ENCODE measurements at regions not wholly inside any gene's neighbourhood (a gene's known extent, or its start where the extent isn't known, plus 50 kb on each side); places are given as distances from the start of the nearest gene placed in this dataset.
"Not testable (repeated sequence)": the region's sequence is repeated elsewhere in the genome, so short reads cannot be mapped to it uniquely, and the experiment has no call there.

DNA sequence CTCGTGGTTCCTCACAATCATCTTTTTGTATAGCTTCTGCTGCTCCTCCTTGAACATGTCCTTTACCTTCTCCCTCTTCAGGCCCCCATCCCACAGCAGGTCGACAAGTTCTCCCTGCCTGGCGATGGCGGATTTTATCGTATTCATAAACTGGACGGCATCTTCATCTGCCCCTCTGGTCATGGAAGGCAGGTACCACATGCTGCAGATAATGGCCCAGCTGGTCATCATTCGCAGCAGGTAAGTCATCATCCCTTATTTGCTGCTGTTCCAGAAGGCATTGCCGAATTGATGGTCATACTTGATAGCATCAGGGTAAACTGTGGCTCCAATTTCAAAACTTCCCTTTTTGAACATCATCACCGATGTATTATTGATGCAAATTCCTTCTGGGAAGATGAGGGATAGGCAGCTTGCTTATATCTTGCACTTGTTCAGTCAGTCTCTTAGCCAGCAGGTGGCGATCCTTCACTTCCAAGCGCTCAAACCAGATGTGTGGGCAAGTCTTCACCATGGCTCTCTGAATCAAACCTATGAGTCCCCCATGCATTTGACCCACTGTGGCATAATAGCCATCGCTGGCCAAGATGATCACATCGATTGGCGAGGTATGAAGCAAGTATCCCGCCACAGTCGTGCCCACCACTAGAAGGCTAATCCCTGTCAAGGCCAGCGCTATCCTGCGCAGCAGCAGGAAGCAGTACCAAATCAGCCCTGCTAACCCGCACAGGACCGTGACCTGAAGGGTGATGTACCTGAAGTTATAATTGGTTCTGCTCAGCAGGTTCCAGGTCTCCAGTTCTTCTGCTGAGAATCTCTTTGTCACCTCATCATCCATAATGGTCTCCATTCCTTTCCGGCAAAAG lies 381.5 kb upstream of the STXBP6 start:
- no peak for DNase-seq

DNA sequence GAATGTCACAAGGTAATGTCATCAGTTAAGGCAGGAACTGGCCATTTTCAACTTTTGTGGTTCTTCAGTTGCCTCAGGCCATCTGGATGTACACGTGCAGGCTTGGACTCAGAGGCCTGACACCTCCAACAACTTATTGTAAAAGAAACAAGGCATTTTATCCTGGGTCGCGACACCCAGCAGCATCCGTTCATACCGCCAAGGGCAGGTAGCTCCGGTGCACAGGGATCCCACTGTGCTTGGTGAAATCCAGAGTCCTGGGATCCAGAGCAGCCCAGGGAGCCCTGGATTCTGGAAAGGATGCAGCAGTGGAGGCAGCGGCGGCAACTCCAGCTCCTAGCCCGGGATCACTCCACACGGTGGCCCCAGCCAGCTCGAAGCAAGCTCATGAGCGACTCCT lies 380.9 kb upstream of the STXBP6 start:
- DNase-seq: no peak

DNA sequence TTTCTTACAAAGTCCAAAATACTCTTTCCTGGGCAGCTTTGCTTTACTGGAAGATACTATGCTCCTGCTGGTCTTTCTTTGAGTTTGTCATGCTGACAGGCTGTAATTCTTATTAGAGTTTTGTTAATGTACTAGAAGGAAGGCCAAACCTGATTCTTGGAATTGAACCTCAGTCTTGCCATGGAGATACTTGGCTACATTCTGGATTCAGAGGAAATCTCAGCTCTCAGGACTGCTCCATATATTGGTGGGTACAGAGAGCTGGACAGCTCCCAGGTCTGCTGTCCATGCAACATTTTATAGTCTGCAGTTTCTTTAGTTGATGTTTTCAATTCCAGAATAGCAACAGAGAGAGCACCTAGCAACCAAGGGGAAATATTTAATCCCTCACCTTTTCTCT lies 363.1 kb upstream of the STXBP6 start:
- DNase-seq: no peak

- DNase-seq: no peak
Observed at GRCh38 chr14:25411781-25412757, 362.1 kb upstream of the STXBP6 start.

DNA sequence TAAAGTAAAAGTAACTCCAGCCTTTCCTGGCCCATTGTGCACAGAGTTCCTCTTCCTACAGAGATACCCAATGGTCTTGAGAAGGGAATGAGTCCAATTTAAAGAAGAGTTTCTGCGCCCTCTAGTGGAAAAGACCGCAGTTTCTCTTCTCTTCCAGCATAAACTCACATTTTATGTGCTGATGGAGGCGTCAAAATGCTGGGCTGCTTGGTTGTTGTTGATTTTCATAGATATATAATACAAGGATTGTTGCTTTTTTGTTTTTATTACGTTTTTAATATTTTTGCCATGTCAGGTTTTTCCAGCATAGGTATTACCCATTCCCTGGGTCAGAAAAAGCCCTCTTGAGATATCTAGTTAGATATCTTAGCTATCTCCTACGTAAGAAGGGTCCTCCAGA lies 356.9 kb upstream of the STXBP6 start:
- DNase-seq: no peak

- DNase-seq: no peak
Observed at GRCh38 chr14:25400607-25401206, 350.8 kb upstream of the STXBP6 start.

DNA sequence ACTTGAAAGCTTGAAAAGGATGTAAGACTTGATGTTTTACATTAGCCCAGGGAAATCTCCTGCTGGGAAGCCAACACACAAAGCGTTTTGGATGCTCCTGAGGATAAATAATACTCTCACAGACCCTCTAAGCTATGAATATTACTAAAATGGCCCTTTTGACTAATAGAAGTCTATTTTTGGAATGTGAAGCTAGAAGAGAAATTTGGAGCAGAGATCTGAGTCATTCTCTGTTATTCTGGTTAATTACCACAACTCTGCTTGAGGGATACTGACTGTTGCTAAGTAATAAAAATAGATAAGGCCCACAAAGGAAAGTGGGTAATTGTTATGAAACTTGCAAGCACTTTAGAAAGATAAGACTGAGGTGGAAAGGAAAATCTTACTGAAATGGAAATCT lies 346.2 kb upstream of the STXBP6 start:
- no peak for DNase-seq

DNA sequence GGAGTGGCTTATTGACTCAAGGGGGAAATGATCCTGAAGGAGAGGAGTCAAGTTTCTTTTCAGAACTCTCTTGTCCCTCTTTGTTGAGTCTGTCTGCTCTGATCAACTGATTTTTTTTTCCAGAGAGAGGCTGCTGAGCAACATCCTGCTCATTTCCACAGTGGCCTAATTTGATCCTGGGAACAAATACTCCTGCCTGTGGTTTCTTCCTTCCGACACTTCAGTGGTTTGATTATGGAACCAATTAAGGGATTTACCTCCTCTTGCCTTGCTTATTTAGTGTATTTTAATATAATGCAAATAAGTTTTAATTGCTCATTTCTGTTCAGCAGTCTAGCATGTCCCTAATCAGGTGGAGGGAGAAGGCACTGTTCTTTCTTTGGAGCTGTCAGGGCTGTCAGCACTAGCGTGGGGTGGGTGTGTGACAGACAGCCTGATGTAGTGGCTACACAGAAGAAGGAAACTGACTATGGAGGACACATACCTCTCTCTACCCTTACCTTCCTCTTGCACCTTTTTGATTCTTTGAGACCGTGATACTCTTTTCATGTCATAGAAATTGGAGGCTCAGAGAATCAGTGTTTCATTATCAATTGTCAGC lies 344.9 kb upstream of the STXBP6 start:
- no peak for DNase-seq

- DNase-seq: no peak
Observed at GRCh38 chr14:25394356-25394755, 344.4 kb upstream of the STXBP6 start.

GRCh38 chr14:25389948-25390347 lies 340.0 kb upstream of the STXBP6 start:
- DNase-seq: no peak

DNA sequence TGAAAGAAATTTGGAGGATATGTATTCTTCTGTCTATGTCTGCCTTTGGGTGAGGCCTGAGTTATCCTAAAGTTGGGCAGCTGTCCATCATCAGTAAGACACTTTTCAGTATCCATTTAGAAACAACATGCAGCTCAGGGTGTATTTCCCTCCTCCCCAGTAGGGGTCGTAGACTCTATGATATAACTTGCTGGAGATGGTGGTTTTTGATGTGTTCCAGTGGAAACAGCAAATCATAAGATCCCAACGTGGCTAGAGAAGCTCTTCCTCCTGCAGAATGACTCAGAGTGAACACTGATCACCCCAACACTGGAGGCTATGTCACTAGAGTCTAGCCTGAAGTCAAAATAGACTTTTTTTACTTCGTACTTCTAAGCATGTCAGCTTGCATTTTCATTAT lies 331.6 kb upstream of the STXBP6 start:
- no peak for DNase-seq

DNA sequence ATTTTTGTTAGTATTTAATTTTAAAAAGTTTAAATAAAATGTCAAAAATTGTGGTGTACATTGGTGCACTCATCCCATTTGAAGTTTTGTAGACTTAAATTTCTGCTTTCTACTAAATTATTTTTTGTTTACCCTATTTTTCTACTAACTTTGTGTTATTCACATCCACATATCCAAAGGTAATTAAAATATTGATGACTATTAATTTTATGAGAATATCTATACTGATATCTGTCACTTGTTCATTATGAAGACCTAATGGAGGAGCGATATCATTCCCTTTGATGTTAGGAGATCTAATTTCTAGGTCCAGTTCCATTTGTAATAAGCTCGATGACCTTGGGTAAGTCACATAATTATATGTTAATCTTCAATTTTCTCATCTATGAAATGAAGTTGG lies 325.7 kb upstream of the STXBP6 start:
- no peak for DNase-seq

- no peak for DNase-seq
Observed at GRCh38 chr14:25371068-25371467, 321.1 kb upstream of the STXBP6 start.

DNA sequence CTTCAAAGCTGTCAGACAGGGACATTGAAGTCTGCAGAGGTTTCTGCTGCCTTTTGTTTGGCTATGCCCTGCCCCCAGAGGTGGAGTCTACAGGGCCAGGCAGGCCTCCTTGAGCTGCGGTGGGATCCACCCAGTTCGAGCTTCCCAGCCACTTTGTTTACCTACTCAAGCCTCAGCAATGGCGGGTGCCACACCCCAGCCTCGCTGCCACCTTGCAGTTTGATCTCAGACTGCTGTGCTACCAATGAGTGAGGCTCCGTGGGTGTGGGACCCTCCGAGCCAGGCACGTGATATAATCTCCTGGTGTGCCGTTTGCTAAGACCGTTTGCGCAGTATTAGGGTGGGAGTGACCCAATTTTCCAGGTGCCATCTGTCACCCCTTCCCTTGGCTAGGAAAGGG lies 320.1 kb upstream of the STXBP6 start:
- not testable (repeated sequence) for DNase-seq

- no peak for DNase-seq
Observed at GRCh38 chr14:25358330-25358729, 308.4 kb upstream of the STXBP6 start.

DNA sequence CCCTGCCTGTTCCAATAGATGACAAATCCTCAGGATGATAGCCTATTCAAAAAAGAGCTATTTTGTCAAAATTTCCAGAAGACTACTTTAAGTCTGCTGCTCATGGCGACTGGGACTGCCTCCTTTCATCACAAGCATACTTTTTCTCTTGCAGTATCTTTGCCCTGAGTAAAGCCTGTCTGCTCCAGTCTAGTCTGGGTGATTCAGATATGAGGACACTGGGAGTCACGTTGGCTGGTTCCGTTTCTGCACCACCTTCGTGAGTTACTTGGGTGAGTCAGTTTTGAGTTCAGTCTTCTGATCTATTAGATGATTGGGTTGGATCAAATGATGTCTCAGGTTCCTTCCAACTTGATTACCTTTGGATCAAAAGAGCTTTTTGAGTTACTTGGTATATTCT lies 301.3 kb upstream of the STXBP6 start:
- no peak for DNase-seq

DNA sequence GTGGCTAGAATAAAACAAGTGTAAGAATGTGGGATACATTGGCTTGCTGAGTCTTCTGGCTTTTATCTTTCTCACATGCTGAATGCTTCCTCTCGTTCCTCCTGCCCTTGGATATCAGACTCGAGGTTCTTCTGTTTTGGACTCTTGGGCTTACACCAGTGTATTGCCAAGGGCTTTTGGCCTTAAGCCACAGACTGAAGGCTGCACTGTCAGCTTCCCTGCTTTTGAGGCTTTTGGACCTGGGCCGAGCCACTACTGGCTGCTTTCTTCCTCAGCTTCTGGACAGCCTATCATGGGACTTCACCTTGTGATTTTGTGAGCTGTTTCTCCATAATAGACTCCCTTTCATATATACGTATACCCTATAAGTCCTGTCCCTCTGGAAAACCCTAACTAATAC lies 300.9 kb upstream of the STXBP6 start:
- no peak for DNase-seq

GRCh38 chr14:25350021-25350420 lies 300.1 kb upstream of the STXBP6 start:
- no peak for DNase-seq

DNA sequence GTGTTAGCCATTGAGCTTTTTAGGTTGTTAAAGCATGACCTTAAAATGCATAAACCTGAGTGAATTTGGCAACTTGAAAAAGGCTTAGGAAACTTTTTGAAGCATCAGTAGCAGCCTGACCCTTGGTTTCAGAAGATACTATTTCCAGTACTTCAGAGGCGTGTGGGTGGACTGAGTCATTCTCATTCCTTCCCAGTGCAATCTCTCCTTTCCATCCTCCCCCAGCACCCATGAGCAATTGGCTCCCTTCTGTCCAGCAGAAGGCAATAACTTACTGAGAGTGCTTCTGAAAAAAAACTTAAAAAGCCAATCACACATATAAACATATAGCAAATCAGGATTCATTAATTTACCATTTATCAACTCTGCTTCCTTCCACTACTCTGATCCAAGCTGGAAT lies 299.3 kb upstream of the STXBP6 start:
- no peak for DNase-seq

GRCh38 chr14:25340882-25341281 lies 290.9 kb upstream of the STXBP6 start:
- DNase-seq: no peak

DNA sequence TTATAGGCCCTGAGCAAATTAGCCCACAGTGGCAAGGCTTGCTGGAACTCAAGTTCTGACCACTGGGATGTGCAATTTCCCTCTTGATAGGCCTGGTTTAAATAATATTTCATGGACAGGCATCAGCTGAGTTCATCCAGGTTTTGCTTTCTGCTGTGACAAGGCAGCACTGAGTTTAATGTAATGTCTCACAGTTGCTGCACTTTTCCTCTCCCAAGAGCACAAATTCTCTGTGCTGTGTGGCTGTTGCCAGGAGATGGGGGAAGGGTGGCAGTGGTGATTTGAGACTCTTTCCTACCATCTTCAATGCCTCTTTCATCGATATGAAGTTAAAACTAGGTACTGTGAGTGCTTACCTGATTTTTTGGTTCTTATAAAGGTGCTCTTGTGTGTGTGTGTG lies 272.8 kb upstream of the STXBP6 start:
- no peak for DNase-seq

GRCh38 chr14:25316007-25316406 lies 266.1 kb upstream of the STXBP6 start:
- DNase-seq: not testable (repeated sequence)

- no peak for DNase-seq
Observed at GRCh38 chr14:25308244-25308643, 258.3 kb upstream of the STXBP6 start.
